ENCODE measurements at regions not wholly inside any gene's neighbourhood (a gene's known extent, or its start where the extent isn't known, plus 50 kb on each side); places are given as distances from the start of the nearest gene placed in this dataset.

- intact Hi-C loops (cut with DNase I, micrococcal nuclease): no loop called here
- DNase-seq (no peak), ATAC-seq (no peak)
These were observed 416.5 kb downstream of the BCL11A start for GRCh38 chr2:60136913-60137312.

GRCh38 chr2:60127191-60127590, 426.3 kb downstream of the BCL11A start:
- intact Hi-C loops (cut with DNase I, micrococcal nuclease): no loop called here
- ATAC-seq (no peak), DNase-seq (no peak)

GRCh38 chr2:60125611-60126426, 427.6 kb downstream of the BCL11A start:
- no peak for ATAC-seq
- intact Hi-C loops (cut with DNase I, micrococcal nuclease): no loop called here
- no peak for DNase-seq

- ATAC-seq (no peak), DNase-seq (no peak)
- intact Hi-C loops (cut with DNase I, micrococcal nuclease): no loop called here
These were observed 433.7 kb downstream of the BCL11A start for GRCh38 chr2:60119778-60120177.

GRCh38 chr2:60118917-60119316, 434.5 kb downstream of the BCL11A start:
- intact Hi-C loops (cut with DNase I, micrococcal nuclease): no loop called here
- ATAC-seq (no peak), DNase-seq (no peak)

- intact Hi-C loops (cut with DNase I, micrococcal nuclease): no loop called here
These were observed 435.4 kb downstream of the BCL11A start for GRCh38 chr2:60118061-60118460.

GRCh38 chr2:60116161-60116875, 437.1 kb downstream of the BCL11A start:
- intact Hi-C loops (cut with DNase I, micrococcal nuclease): no loop called here
- ATAC-seq (no peak), DNase-seq (no peak)

More at GRCh38 chr2:60118061-60118460, 435.4 kb downstream of the BCL11A start:
- ATAC-seq (peak; percentile 69), DNase-seq (no peak)

GRCh38 chr2:60109744-60110143, 443.7 kb downstream of the BCL11A start:
- no peak for DNase-seq
- intact Hi-C loops (cut with DNase I, micrococcal nuclease): no loop called here
- no peak for ATAC-seq

- ATAC-seq (no peak), DNase-seq (no peak)
- intact Hi-C loops (cut with DNase I, micrococcal nuclease): no loop called here
These were observed 446.5 kb downstream of the BCL11A start for GRCh38 chr2:60106836-60107529.

- ATAC-seq (no peak), DNase-seq (no peak)
These were observed 447.5 kb downstream of the BCL11A start for GRCh38 chr2:60105906-60106305.

GRCh38 chr2:60104514-60105505, 448.6 kb downstream of the BCL11A start:
- DNase-seq (no peak), ATAC-seq (peak; percentile 91)
- intact Hi-C loops (cut with DNase I, micrococcal nuclease): no loop called here

More at GRCh38 chr2:60105906-60106305, 447.5 kb downstream of the BCL11A start:
- intact Hi-C loops (cut with DNase I, micrococcal nuclease): no loop called here

GRCh38 chr2:60100034-60100433, 453.4 kb downstream of the BCL11A start:
- intact Hi-C loops (cut with DNase I, micrococcal nuclease): no loop called here
- no peak for DNase-seq
- no peak for ATAC-seq

- no peak for ATAC-seq
- intact Hi-C loops (cut with DNase I, micrococcal nuclease): no loop called here
These were observed 454.5 kb downstream of the BCL11A start for GRCh38 chr2:60098996-60099395.

GRCh38 chr2:60097298-60097697, 456.2 kb downstream of the BCL11A start:
- intact Hi-C loops (cut with DNase I, micrococcal nuclease): no loop called here
- DNase-seq (no peak), ATAC-seq (no peak)

More at GRCh38 chr2:60098996-60099395, 454.5 kb downstream of the BCL11A start:
- no peak for DNase-seq

GRCh38 chr2:60096556-60096955, 456.9 kb downstream of the BCL11A start:
- intact Hi-C loops (cut with DNase I, micrococcal nuclease): no loop called here
- no peak for DNase-seq
- no peak for ATAC-seq

GRCh38 chr2:60095903-60096302, 457.6 kb downstream of the BCL11A start:
- ATAC-seq (no peak), DNase-seq (no peak)
- intact Hi-C loops (cut with DNase I, micrococcal nuclease): no loop called here

GRCh38 chr2:60095202-60095815, 458.1 kb downstream of the BCL11A start:
- intact Hi-C loops (cut with DNase I, micrococcal nuclease): no loop called here
- DNase-seq: no peak

GRCh38 chr2:60094450-60094929, 459.0 kb downstream of the BCL11A start:
- DNase-seq: peak; percentile 25 to 39
- ATAC-seq: peak; percentile 84
- intact Hi-C loops (cut with DNase I, micrococcal nuclease): no loop called here

More at GRCh38 chr2:60095202-60095815, 458.1 kb downstream of the BCL11A start:
- no peak for ATAC-seq

Measured in left colon (tissue), 2 donors.